ENCODE measurements at regions not wholly inside any gene's neighbourhood (a gene's known extent, or its start where the extent isn't known, plus 50 kb on each side); places are given as distances from the start of the nearest gene placed in this dataset.

GRCh38 chr9:581673-582497 is 259.6 kb upstream of the DMRT1 start:
- TF ChIP-seq ZNF468 (CRISPR knock-in tag; IDR thresholded peaks at IDR 0.05) (no peak), ZBTB1 (CRISPR knock-in tag; IDR thresholded peaks at IDR 0.05; ENCODE audit: borderline replicate concordance) (no peak), CBFB (CRISPR knock-in tag; IDR thresholded peaks at IDR 0.05) (no peak), HDAC2 (CRISPR knock-in tag; IDR thresholded peaks at IDR 0.05) (no peak), HBP1 (CRISPR knock-in tag; IDR thresholded peaks at IDR 0.05; ENCODE audit: low read depth) (no peak)
- TF ChIP-seq, protein P1, sequence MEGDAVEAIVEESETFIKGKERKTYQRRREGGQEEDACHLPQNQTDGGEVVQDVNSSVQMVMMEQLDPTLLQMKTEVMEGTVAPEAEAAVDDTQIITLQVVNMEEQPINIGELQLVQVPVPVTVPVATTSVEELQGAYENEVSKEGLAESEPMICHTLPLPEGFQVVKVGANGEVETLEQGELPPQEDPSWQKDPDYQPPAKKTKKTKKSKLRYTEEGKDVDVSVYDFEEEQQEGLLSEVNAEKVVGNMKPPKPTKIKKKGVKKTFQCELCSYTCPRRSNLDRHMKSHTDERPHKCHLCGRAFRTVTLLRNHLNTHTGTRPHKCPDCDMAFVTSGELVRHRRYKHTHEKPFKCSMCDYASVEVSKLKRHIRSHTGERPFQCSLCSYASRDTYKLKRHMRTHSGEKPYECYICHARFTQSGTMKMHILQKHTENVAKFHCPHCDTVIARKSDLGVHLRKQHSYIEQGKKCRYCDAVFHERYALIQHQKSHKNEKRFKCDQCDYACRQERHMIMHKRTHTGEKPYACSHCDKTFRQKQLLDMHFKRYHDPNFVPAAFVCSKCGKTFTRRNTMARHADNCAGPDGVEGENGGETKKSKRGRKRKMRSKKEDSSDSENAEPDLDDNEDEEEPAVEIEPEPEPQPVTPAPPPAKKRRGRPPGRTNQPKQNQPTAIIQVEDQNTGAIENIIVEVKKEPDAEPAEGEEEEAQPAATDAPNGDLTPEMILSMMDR (CRISPR knock-in tag; IDR thresholded peaks at IDR 0.05) = peak; percentile 85
- TF ChIP-seq, protein P2, sequence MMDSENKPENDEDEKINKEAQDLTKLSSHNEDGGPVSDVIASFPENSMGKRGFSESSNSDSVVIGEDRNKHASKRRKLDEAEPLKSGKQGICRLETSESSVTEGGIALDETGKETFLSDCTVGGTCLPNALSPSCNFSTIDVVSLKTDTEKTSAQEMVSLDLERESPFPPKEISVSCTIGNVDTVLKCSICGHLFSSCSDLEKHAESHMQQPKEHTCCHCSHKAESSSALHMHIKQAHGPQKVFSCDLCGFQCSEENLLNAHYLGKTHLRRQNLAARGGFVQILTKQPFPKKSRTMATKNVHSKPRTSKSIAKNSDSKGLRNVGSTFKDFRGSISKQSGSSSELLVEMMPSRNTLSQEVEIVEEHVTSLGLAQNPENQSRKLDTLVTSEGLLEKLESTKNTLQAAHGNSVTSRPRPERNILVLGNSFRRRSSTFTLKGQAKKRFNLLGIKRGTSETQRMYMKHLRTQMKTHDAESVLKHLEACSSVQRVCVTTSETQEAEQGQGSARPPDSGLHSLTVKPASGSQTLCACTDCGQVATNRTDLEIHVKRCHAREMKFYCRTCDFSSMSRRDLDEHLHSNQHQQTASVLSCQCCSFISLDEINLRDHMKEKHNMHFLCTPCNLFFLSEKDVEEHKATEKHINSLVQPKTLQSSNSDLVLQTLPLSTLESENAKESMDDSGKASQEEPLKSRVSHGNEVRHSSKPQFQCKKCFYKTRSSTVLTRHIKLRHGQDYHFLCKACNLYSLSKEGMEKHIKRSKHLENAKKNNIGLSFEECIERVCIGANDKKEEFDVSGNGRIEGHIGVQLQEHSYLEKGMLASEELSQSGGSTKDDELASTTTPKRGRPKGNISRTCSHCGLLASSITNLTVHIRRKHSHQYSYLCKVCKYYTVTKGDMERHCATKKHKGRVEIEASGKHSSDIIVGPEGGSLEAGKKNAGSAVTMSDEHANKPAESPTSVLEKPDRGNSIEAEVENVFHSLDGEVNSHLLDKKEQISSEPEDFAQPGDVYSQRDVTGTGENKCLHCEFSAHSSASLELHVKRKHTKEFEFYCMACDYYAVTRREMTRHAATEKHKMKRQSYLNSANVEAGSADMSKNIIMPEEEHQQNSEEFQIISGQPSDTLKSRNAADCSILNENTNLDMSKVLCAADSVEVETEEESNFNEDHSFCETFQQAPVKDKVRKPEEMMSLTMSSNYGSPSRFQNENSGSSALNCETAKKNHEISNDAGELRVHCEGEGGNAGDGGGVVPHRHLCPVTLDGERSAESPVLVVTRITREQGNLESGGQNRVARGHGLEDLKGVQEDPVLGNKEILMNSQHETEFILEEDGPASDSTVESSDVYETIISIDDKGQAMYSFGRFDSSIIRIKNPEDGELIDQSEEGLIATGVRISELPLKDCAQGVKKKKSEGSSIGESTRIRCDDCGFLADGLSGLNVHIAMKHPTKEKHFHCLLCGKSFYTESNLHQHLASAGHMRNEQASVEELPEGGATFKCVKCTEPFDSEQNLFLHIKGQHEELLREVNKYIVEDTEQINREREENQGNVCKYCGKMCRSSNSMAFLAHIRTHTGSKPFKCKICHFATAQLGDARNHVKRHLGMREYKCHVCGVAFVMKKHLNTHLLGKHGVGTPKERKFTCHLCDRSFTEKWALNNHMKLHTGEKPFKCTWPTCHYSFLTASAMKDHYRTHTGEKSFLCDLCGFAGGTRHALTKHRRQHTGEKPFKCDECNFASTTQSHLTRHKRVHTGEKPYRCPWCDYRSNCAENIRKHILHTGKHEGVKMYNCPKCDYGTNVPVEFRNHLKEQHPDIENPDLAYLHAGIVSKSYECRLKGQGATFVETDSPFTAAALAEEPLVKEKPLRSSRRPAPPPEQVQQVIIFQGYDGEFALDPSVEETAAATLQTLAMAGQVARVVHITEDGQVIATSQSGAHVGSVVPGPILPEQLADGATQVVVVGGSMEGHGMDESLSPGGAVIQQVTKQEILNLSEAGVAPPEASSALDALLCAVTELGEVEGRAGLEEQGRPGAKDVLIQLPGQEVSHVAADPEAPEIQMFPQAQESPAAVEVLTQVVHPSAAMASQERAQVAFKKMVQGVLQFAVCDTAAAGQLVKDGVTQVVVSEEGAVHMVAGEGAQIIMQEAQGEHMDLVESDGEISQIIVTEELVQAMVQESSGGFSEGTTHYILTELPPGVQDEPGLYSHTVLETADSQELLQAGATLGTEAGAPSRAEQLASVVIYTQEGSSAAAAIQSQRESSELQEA (CRISPR knock-in tag; IDR thresholded peaks at IDR 0.05; ENCODE audit: not compliant biosample characterization) = no peak
- TF ChIP-seq, protein P3, sequence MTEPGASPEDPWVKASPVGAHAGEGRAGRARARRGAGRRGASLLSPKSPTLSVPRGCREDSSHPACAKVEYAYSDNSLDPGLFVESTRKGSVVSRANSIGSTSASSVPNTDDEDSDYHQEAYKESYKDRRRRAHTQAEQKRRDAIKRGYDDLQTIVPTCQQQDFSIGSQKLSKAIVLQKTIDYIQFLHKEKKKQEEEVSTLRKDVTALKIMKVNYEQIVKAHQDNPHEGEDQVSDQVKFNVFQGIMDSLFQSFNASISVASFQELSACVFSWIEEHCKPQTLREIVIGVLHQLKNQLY (CRISPR knock-in tag; IDR thresholded peaks at IDR 0.05) = no peak

Measured in HepG2 (cell line).